ENCODE measurements at regions not wholly inside any gene's neighbourhood (a gene's known extent, or its start where the extent isn't known, plus 50 kb on each side); places are given as distances from the start of the nearest gene placed in this dataset.
"Not testable (repeated sequence)": the region's sequence is repeated elsewhere in the genome, so short reads cannot be mapped to it uniquely, and the experiment has no call there.

- Histone ChIP-seq H3K36me3 (ENCODE audit: control insufficient read depth, insufficient read depth, low read length) (no peaks in the 10 kb centered on the region), H3K9me3 (ENCODE audit: control insufficient read depth, low read length) (peaks cover 5% of the 10 kb centered on the region), H3K4me3 (ENCODE audit: extremely low read depth, insufficient read depth, low read length, poor library complexity, severe bottlenecking) (no peak overlapping the region), H3K27ac (ENCODE audit: low read depth, low read length, severe bottlenecking) (no peak overlapping the region), H3K4me1 (ENCODE audit: control insufficient read depth, insufficient read depth, low read length, poor library complexity, severe bottlenecking) (peaks cover 2% of the 10 kb centered on the region)
- WGBS, 2 experiments (ENCODE audit: insufficient coverage in 2 of 2), result no CpG with 5 or more reads among the region's 4 CpGs
Measured at GRCh38 chr6:157747370-157747769, 75.7 kb upstream of the SNX9 start.

- 100% methylated on average over 1 of the region's 2 CpGs; no CpG with 5 or more reads in 1 of the 2 experiments for WGBS, 2 experiments (ENCODE audit: insufficient coverage in 2 of 2)
Measured at GRCh38 chr6:157748839-157749571, 74.0 kb upstream of the SNX9 start.

GRCh38 chr6:157750973-157751372 lies 72.1 kb upstream of the SNX9 start:
- 100% methylated on average over 1 of the region's 3 CpGs for WGBS, 2 experiments (ENCODE audit: insufficient coverage in 2 of 2)
- not testable (repeated sequence) for H3K27ac ChIP-seq (ENCODE audit: low read depth, low read length, severe bottlenecking); H3K36me3 ChIP-seq (ENCODE audit: control insufficient read depth, insufficient read depth, low read length); H3K4me3 ChIP-seq (ENCODE audit: extremely low read depth, insufficient read depth, low read length, poor library complexity, severe bottlenecking)
- Histone ChIP-seq H3K9me3 (ENCODE audit: control insufficient read depth, low read length) (peaks cover 17% of the 10 kb centered on the region), H3K4me1 (ENCODE audit: control insufficient read depth, insufficient read depth, low read length, poor library complexity, severe bottlenecking) (peaks cover 17% of the 10 kb centered on the region)

More at GRCh38 chr6:157748839-157749571, 74.0 kb upstream of the SNX9 start:
- H3K4me3 ChIP-seq (ENCODE audit: extremely low read depth, insufficient read depth, low read length, poor library complexity, severe bottlenecking), result no peak overlapping the region
- no peak overlapping the region for H3K27ac ChIP-seq (ENCODE audit: low read depth, low read length, severe bottlenecking)
- H3K9me3 ChIP-seq (ENCODE audit: control insufficient read depth, low read length), result peaks cover 13% of the 10 kb centered on the region
- H3K4me1 ChIP-seq (ENCODE audit: control insufficient read depth, insufficient read depth, low read length, poor library complexity, severe bottlenecking), result peaks cover 9% of the 10 kb centered on the region
- H3K36me3 ChIP-seq (ENCODE audit: control insufficient read depth, insufficient read depth, low read length), result no peaks in the 10 kb centered on the region

DNA sequence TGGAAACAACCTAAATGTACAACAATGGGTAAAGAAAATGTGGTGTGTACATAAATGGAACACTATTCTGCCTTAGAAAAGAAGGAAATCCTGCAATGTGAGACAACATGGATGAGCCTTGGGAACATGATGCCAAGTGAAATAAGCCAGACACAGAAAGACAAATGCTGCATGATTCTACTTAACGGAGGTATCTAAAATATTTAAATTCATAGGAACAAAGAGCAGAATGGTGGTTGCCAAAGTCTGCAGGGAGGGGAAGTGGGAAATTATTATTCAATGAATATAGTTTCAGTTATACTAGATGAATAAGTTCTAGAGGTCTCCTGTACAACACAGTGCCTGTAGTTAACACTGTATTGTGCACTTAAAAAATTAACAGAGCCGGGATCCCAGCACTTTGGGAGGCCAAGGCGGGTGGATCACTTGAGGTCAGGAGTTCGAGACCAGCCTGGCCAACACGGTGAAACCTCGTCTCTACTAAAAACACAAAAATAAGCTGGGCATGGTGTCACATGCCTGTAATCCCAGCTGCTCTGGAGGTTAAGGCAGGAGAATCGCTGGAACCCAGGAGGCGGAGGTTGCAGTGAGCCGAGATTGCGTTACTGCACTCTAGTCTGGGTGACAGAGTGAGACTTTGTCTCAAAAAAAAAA lies 71.4 kb upstream of the SNX9 start:
- H3K9me3 ChIP-seq (ENCODE audit: control insufficient read depth, low read length), result peaks cover 12% of the 10 kb centered on the region
- 91 to 95% methylated on average over 6 to 7 of the region's 10 CpGs for WGBS, 2 experiments (ENCODE audit: insufficient coverage in 2 of 2)
- H3K27ac ChIP-seq (ENCODE audit: low read depth, low read length, severe bottlenecking), result no peak overlapping the region
- peaks cover 19% of the 10 kb centered on the region for H3K4me1 ChIP-seq (ENCODE audit: control insufficient read depth, insufficient read depth, low read length, poor library complexity, severe bottlenecking)
- H3K4me3 ChIP-seq (ENCODE audit: extremely low read depth, insufficient read depth, low read length, poor library complexity, severe bottlenecking), result no peak overlapping the region
- no peaks in the 10 kb centered on the region for H3K36me3 ChIP-seq (ENCODE audit: control insufficient read depth, insufficient read depth, low read length)

GRCh38 chr6:157752879-157753278 lies 70.2 kb upstream of the SNX9 start:
- WGBS, 2 experiments (ENCODE audit: insufficient coverage in 2 of 2), result no CpG with 5 or more reads among the region's 3 CpGs
- not testable (repeated sequence) for H3K27ac ChIP-seq (ENCODE audit: low read depth, low read length, severe bottlenecking)

DNA sequence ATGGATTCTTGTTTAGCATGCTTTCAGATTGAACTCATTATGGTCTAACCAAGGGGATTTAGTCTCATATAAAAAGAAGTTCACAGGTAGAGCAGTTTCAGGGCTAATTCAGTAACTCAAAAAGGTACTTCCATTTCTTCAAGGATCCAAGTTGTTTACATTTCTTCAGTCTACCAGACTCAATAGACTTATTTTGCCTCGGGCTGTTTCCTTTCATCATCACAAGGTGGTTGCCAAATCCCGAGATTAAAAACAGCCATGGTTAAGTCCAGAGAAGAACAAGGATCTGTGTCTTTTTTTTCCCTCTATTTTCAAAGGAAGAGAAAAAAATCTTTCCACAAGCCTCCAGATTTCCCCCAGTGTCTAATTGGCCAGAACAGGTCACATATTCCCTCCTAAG lies 69.8 kb upstream of the SNX9 start:
- no peak overlapping the region for H3K27ac ChIP-seq (ENCODE audit: low read depth, low read length, severe bottlenecking)
- WGBS, 2 experiments (ENCODE audit: insufficient coverage in 2 of 2), result 71 to 100% methylated on average over 1 to 2 of the region's 2 CpGs

More at GRCh38 chr6:157752879-157753278, 70.2 kb upstream of the SNX9 start:
- not testable (repeated sequence) for H3K4me3 ChIP-seq (ENCODE audit: extremely low read depth, insufficient read depth, low read length, poor library complexity, severe bottlenecking); H3K36me3 ChIP-seq (ENCODE audit: control insufficient read depth, insufficient read depth, low read length)
- Histone ChIP-seq H3K4me1 (ENCODE audit: control insufficient read depth, insufficient read depth, low read length, poor library complexity, severe bottlenecking) (peaks cover 21% of the 10 kb centered on the region), H3K9me3 (ENCODE audit: control insufficient read depth, low read length) (peaks cover 12% of the 10 kb centered on the region)

GRCh38 chr6:157753801-157754200 lies 69.2 kb upstream of the SNX9 start:
- H3K27ac ChIP-seq (ENCODE audit: low read depth, low read length, severe bottlenecking); H3K4me3 ChIP-seq (ENCODE audit: extremely low read depth, insufficient read depth, low read length, poor library complexity, severe bottlenecking); H3K36me3 ChIP-seq (ENCODE audit: control insufficient read depth, insufficient read depth, low read length): not testable (repeated sequence)
- Histone ChIP-seq H3K9me3 (ENCODE audit: control insufficient read depth, low read length) (peaks cover 12% of the 10 kb centered on the region), H3K4me1 (ENCODE audit: control insufficient read depth, insufficient read depth, low read length, poor library complexity, severe bottlenecking) (peaks cover 21% of the 10 kb centered on the region)
- WGBS, 2 experiments (ENCODE audit: insufficient coverage in 2 of 2), result 100% methylated on average over 1 to 2 of the region's 4 CpGs

More for the DNA sequence above, 69.8 kb upstream of the SNX9 start:
- no peaks in the 10 kb centered on the region for H3K36me3 ChIP-seq (ENCODE audit: control insufficient read depth, insufficient read depth, low read length)
- peaks cover 12% of the 10 kb centered on the region for H3K9me3 ChIP-seq (ENCODE audit: control insufficient read depth, low read length)
- no peak overlapping the region for H3K4me3 ChIP-seq (ENCODE audit: extremely low read depth, insufficient read depth, low read length, poor library complexity, severe bottlenecking)
- peaks cover 21% of the 10 kb centered on the region for H3K4me1 ChIP-seq (ENCODE audit: control insufficient read depth, insufficient read depth, low read length, poor library complexity, severe bottlenecking)

DNA sequence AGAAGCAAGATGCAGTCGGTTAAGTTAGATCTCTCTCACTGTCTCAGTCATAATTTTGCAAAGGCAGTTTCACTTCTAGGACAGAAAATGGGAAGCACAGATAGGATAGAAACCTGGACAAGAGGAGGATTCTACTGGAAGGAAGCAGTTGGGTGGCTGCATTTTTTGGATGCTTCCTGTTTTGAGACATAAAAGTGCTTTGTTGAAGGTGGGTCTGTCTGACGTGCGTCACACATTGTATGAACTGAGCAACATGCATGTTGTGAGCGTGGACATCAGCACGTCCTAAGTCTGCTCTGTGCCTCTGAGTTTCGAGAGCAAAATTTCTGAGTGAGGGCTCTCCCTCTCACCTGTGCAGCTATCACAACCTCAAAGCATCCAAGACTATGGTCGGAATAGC lies 68.7 kb upstream of the SNX9 start:
- Histone ChIP-seq H3K4me1 (ENCODE audit: control insufficient read depth, insufficient read depth, low read length, poor library complexity, severe bottlenecking) (peaks cover 21% of the 10 kb centered on the region), H3K9me3 (ENCODE audit: control insufficient read depth, low read length) (peaks cover 12% of the 10 kb centered on the region)
- 97 to 98% methylated on average over 6 of the region's 7 CpGs for WGBS, 2 experiments (ENCODE audit: insufficient coverage in 2 of 2)

GRCh38 chr6:157755032-157755745 lies 67.9 kb upstream of the SNX9 start:
- peaks cover 21% of the 10 kb centered on the region for H3K4me1 ChIP-seq (ENCODE audit: control insufficient read depth, insufficient read depth, low read length, poor library complexity, severe bottlenecking)
- WGBS, 2 experiments (ENCODE audit: insufficient coverage in 2 of 2), result 56 to 69% methylated on average over 5 to 8 of the region's 12 CpGs
- H3K4me3 ChIP-seq (ENCODE audit: extremely low read depth, insufficient read depth, low read length, poor library complexity, severe bottlenecking), result no peak overlapping the region
- peaks cover 12% of the 10 kb centered on the region for H3K9me3 ChIP-seq (ENCODE audit: control insufficient read depth, low read length)
- H3K27ac ChIP-seq (ENCODE audit: low read depth, low read length, severe bottlenecking), result no peak overlapping the region
- H3K36me3 ChIP-seq (ENCODE audit: control insufficient read depth, insufficient read depth, low read length), result no peaks in the 10 kb centered on the region

More for the DNA sequence above, 68.7 kb upstream of the SNX9 start:
- H3K4me3 ChIP-seq (ENCODE audit: extremely low read depth, insufficient read depth, low read length, poor library complexity, severe bottlenecking), result no peak overlapping the region
- no peak overlapping the region for H3K27ac ChIP-seq (ENCODE audit: low read depth, low read length, severe bottlenecking)
- H3K36me3 ChIP-seq (ENCODE audit: control insufficient read depth, insufficient read depth, low read length), result no peaks in the 10 kb centered on the region

DNA sequence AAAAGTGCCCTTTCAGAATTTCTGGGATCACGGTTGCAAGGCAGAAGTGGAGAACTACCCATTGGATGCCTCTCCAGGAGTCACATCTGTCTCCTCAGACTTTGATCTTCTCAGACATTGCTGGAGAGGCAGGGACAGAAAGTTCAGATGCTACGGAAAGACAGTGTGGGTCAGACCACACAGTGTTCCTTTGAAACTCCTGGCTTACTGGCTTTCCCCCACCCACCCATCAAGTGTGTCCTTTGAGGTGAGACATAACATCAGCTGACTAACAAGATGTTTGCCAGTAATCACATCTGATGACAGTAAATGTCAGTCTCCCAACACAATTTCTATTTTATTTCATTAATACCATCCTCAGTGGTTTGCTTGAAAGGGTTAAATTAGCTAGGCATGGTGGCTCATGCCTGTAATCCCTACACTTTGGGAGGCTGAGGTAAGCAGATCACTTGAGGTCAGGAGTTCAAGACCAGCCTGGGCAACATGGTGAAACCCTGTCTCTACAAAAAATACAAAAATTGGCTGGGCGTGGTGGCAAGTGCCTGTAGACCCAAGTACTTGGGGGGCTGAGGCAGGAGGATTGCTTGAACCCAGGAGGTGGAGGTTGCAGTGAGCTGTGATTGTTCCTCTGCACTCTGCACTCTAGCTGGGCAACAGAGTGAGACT lies 67.2 kb upstream of the SNX9 start:
- H3K4me3 ChIP-seq (ENCODE audit: extremely low read depth, insufficient read depth, low read length, poor library complexity, severe bottlenecking), result no peak overlapping the region
- peaks cover 12% of the 10 kb centered on the region for H3K9me3 ChIP-seq (ENCODE audit: control insufficient read depth, low read length)
- H3K4me1 ChIP-seq (ENCODE audit: control insufficient read depth, insufficient read depth, low read length, poor library complexity, severe bottlenecking), result peaks cover 26% of the 10 kb centered on the region
- 62 to 70% methylated on average over 2 of the region's 3 CpGs for WGBS, 2 experiments (ENCODE audit: insufficient coverage in 2 of 2)
- H3K27ac ChIP-seq (ENCODE audit: low read depth, low read length, severe bottlenecking), result no peak overlapping the region
- H3K36me3 ChIP-seq (ENCODE audit: control insufficient read depth, insufficient read depth, low read length), result no peaks in the 10 kb centered on the region

Measured in mesodermal cell (in vitro differentiated cells).